Stimulated activated CD4-positive, alpha-beta T cell treated with anti-CD3 and anti-CD28 coated beads, Interleukin-2, amount 100 ng/mL, for 24 hours (primary cell): ENCODE measurements at regions not wholly inside any gene's neighbourhood (a gene's known extent, or its start where the extent isn't known, plus 50 kb on each side); places are given as distances from the start of the nearest gene placed in this dataset.

Source experiments
- DNase-seq, 2 donors: peaks; one replicate each; pipeline ENCODE4 v3.0.0-alpha.2; 2020

- DNase-seq, result no peak
Measured at GRCh38 chr14:71472356-71473340, 459.6 kb upstream of the RGS6 start.

GRCh38 chr14:71473843-71474242 lies 458.4 kb upstream of the RGS6 start:
- no peak for DNase-seq

GRCh38 chr14:71474301-71475265 lies 457.6 kb upstream of the RGS6 start:
- DNase-seq, result no peak

- DNase-seq, result no peak
Measured at GRCh38 chr14:71475916-71476315, 456.3 kb upstream of the RGS6 start.

- no peak for DNase-seq
Measured at GRCh38 chr14:71478542-71478941, 453.7 kb upstream of the RGS6 start.

GRCh38 chr14:71481021-71481654 lies 451.1 kb upstream of the RGS6 start:
- no peak for DNase-seq

- no peak for DNase-seq
Measured at GRCh38 chr14:71482671-71483070, 449.6 kb upstream of the RGS6 start.

GRCh38 chr14:71483154-71483553 lies 449.1 kb upstream of the RGS6 start:
- DNase-seq, result no peak

GRCh38 chr14:71485833-71486232 lies 446.4 kb upstream of the RGS6 start:
- DNase-seq, result no peak

GRCh38 chr14:71486279-71486678 lies 445.9 kb upstream of the RGS6 start:
- DNase-seq, result no peak

GRCh38 chr14:71487449-71487848 lies 444.8 kb upstream of the RGS6 start:
- DNase-seq, result no peak

GRCh38 chr14:71487941-71488340 lies 444.3 kb upstream of the RGS6 start:
- no peak for DNase-seq

GRCh38 chr14:71488703-71489191 lies 443.5 kb upstream of the RGS6 start:
- no peak for DNase-seq

GRCh38 chr14:71489742-71490141 lies 442.5 kb upstream of the RGS6 start:
- no peak for DNase-seq

- DNase-seq, result no peak
Measured at GRCh38 chr14:71491931-71492330, 440.3 kb upstream of the RGS6 start.

- DNase-seq, result no peak
Measured at GRCh38 chr14:71492346-71492745, 439.9 kb upstream of the RGS6 start.

GRCh38 chr14:71497645-71498086 lies 434.6 kb upstream of the RGS6 start:
- DNase-seq, result no peak

- DNase-seq, result no peak
Measured at GRCh38 chr14:71498212-71498611, 434.0 kb upstream of the RGS6 start.

GRCh38 chr14:71499018-71499417 lies 433.2 kb upstream of the RGS6 start:
- no peak for DNase-seq

GRCh38 chr14:71507681-71508080 lies 424.5 kb upstream of the RGS6 start:
- no peak for DNase-seq

- DNase-seq, result no peak
Measured at GRCh38 chr14:71508901-71509300, 423.3 kb upstream of the RGS6 start.

GRCh38 chr14:71511152-71511551 lies 421.1 kb upstream of the RGS6 start:
- no peak for DNase-seq
